ENCODE measurements at regions not wholly inside any gene's neighbourhood (a gene's known extent, or its start where the extent isn't known, plus 50 kb on each side); places are given as distances from the start of the nearest gene placed in this dataset.
"Not testable (repeated sequence)": the region's sequence is repeated elsewhere in the genome, so short reads cannot be mapped to it uniquely, and the experiment has no call there.

GRCh38 chr5:44108232-44108631 lies 281.0 kb downstream of the FGF10 start:
- not testable (repeated sequence) for TF ChIP-seq CTCF (IDR thresholded peaks at IDR 0.05 in 4 of 5, conservative IDR thresholded peaks at IDR 0.05 in 1 of 5); POLR2A (IDR thresholded peaks at IDR 0.05)

Data from gastrocnemius medialis (tissue), 4 donors.